ENCODE measurements at regions not wholly inside any gene's neighbourhood (a gene's known extent, or its start where the extent isn't known, plus 50 kb on each side); places are given as distances from the start of the nearest gene placed in this dataset.

DNA sequence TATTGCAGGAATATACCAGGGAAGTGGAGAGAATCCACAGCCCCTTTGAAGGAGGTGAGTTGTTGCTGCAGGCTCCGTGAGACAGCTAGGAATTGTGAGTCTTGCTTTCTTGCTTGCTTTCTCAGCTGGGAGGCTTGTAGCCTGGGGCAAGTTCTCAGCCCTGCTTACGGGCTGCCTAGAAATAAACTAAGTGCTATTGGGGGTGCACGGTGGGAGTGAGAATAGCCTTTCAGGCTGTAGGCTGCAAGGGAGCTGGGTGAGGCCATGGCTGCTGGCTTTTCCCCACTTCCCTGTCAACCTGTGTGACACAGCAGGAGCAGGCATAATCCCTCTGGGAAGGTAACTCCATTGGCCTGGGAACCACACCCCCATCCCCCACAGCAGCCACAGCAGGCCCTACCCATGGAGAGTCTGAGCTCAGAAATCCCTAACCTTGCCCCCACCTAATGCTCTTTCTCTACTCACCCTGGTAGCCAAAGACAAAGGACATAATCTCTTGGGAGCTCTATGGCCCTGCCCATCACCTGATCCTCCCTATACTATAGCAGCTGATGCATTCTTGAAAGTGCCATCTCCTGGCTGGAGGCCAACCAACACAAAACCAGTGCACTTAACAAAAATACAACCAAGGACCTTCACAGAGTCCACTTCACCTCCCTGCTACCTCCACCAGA lies 113.0 kb downstream of the MMRN1 start:
- peak; percentile 6 for DNase-seq

GRCh38 chr4:90012918-90013317 lies 114.3 kb upstream of the CCSER1 start:
- no peak for DNase-seq

DNA sequence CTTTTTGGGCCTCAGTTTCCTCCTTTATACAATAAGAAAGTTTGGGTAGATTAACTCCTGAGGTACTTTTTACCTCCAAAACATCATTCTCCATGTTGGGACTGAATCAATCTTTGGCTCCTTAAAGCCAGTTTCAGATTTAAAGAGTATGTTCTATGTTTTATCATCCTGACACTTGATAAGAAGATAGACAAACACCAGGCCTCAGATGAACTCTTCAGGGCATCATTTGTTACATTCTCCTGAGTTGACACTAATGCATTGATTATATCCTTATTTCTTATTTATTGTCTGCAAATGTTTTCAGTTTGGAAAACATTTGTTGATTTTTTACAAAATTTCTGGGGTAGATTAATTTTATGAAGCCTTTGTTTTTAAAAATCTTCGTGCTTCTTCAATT lies 102.7 kb upstream of the CCSER1 start:
- no peak for DNase-seq

DNA sequence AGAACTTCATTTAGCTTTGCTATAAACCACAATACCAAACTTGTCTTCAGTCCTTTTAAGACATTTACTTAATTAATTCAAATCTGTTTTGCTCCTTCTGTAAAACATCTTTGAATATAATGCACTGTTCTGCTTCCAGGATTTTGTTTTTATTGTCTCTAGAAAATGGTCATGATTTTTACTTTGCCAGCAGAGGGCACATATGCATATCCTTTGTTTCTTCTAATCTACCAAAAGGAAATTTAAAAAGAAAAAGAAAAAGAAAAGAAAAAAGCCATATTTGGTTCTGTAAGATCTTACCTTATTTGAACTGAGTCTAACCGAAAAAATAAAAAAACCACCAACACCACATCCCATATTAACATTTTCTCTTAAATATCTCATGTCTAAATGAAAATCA lies 101.9 kb upstream of the CCSER1 start:
- no peak for DNase-seq

- no peak for DNase-seq
These were observed 99.6 kb upstream of the CCSER1 start for GRCh38 chr4:90027565-90027964.

DNA sequence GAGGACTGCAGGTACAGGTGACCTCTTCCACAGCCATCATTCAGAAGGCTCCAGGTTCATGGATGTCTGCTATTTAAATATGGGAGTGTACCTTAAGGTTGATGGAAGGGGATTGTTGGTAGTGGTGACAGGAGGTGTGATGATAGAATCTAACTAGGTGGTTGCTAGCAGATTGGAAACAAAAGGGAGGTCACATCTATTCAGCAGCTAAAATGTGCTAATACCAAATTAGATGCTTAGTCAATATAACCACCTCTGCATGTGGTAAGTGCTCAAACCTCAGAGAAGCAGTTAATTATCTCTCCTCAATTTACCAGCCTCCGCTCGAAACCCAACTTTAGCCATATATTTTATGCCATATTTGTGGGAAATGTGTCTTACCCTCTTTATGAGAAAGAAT lies 98.7 kb upstream of the CCSER1 start:
- DNase-seq, result no peak

- DNase-seq, result no peak
These were observed 97.0 kb upstream of the CCSER1 start for GRCh38 chr4:90030202-90030601.

DNA sequence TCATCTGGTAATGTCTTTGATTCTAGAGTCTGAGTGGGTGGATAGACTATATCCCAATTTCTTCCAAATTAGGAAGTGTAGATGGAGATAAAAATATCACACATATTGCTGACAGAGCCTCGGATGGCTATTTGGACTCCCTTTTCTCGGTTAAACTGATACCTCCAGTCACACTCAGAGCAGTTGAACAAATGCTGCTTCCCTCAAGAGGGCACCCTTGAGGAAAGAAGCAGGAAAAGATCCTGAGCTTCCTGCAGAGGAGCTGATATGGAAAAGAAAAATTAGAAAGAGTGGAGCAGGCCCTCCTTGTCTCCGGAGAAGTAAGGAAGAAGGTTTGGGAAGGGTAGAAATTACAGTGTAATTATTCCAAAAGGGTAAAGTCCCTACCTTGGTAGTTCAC lies 96.2 kb upstream of the CCSER1 start:
- DNase-seq, result no peak

- no peak for DNase-seq
These were observed 88.1 kb upstream of the CCSER1 start for GRCh38 chr4:90039122-90039521.

DNA sequence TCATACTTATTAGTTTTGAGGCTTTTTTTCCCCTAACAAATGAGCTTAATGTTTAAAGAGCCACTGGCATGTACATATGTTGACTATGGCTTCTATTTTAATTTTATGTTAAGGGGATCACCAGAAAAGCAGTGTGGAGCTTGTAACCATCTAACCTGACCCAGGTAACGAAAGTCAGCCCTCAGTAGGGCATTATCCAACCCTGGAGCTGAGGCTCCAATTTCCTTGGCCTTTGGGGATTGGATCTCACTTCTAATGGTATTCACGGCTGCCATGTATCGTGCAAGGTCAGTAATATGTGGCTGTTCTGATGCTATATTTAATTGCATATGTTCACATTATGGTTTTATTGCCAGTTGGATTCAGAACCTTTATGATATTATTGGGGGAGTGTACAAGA lies 75.2 kb upstream of the CCSER1 start:
- DNase-seq, result no peak

GRCh38 chr4:90057091-90057490 lies 70.1 kb upstream of the CCSER1 start:
- DNase-seq, result no peak

GRCh38 chr4:90060039-90060438 lies 67.2 kb upstream of the CCSER1 start:
- no peak for DNase-seq

DNA sequence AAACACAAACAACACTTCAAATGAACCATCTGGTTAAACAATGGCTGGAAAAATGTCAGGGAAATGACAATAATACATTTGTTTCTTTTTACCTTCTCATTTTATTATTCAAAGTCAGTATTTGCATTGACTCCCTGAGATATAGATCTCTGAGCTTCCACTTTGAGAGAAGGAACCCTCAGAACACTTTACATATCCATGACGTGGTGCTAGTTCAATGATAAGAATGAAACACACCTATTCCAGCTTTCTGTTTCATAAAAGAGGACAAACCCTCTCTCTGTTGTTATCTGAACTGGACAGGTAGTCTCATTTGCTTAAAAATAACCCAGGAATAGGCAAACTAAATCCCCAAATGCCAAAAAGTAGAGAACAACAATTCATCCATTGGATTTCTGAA lies 65.3 kb upstream of the CCSER1 start:
- DNase-seq, result no peak

GRCh38 chr4:90064196-90064595 lies 63.0 kb upstream of the CCSER1 start:
- no peak for DNase-seq

DNA sequence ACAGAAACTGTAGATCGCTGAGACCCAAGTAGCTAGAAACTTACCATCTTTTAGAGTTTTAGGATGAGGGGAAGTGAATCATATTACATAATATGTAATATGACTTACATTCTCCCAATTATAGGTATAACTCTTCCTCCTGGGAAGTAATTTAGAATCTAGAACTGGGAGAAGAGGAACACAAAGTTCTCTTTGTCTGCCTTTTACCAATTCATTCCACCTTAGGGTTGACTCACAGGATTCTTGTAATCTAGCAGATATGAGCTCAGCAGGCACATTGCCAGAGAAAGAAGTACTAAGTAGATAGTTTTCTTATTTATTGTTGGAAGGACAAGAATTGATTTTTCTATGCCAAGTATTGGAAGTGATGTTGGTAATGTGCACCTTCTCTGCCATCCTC lies 58.0 kb upstream of the CCSER1 start:
- DNase-seq, result no peak

GRCh38 chr4:90071289-90072235 lies 55.6 kb upstream of the CCSER1 start:
- no peak for DNase-seq

GRCh38 chr4:90074322-90074886 lies 52.8 kb upstream of the CCSER1 start:
- no peak for DNase-seq
